ENCODE measurements at regions not wholly inside any gene's neighbourhood (a gene's known extent, or its start where the extent isn't known, plus 50 kb on each side); places are given as distances from the start of the nearest gene placed in this dataset.

DNA sequence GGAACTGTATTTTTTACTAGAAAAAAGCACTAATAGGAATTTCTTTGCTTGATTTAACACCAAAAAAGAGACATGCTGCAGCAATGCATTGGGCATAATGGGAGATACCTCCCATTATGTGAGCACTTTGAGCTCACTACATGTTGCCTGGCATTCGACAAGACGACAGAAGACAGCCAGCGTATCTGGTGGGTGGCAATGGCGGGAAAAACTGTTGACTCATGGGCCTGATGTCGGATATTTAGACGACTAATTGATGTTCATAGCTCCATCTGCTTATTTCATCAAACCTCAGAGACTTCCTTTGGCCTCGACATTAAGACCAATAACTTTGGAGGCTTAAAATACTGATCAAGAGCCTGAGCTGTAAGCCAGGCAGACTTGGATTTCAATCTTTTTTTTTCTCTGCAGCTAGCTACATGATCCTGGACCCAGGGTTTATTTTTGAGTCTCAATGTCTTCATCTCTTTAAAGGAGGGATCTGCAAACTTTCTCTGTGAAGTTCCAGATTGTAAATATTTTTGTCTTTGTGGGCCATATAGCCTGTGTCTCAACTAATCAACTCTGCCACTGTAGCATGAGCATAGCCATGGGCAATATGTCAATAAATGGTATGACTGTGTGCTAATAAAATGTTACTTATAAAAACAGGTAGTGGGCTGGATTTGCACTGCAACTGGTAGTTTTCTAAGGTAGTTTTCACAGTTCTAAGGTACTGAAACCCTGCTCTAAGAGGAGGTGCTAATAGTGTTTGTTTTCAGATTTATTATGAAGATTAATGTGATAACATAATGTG, 375.1 kb downstream of the METTL15 start:
- TF ChIP-seq, protein P1, sequence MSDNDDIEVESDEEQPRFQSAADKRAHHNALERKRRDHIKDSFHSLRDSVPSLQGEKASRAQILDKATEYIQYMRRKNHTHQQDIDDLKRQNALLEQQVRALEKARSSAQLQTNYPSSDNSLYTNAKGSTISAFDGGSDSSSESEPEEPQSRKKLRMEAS (IDR thresholded peaks at IDR 0.05) = no peak
- no peak for TF ChIP-seq EP300 (IDR thresholded peaks at IDR 0.05; ENCODE audit: borderline replicate concordance)
- no peak for TF ChIP-seq CEBPB (IDR thresholded peaks at IDR 0.05)
- no peak for TF ChIP-seq RAD21 (IDR thresholded peaks at IDR 0.05; ENCODE audit: low read depth)
- TF ChIP-seq ZBTB7A (IDR thresholded peaks at IDR 0.05; ENCODE audit: low read depth) = no peak
- TF ChIP-seq EGR1 (IDR thresholded peaks at IDR 0.05) = no peak
- TF ChIP-seq TAF1 (IDR thresholded peaks at IDR 0.05; ENCODE audit: low read depth) = no peak

Data from Ishikawa (cell line).